ENCODE measurements at regions not wholly inside any gene's neighbourhood (a gene's known extent, or its start where the extent isn't known, plus 50 kb on each side); places are given as distances from the start of the nearest gene placed in this dataset.

DNA sequence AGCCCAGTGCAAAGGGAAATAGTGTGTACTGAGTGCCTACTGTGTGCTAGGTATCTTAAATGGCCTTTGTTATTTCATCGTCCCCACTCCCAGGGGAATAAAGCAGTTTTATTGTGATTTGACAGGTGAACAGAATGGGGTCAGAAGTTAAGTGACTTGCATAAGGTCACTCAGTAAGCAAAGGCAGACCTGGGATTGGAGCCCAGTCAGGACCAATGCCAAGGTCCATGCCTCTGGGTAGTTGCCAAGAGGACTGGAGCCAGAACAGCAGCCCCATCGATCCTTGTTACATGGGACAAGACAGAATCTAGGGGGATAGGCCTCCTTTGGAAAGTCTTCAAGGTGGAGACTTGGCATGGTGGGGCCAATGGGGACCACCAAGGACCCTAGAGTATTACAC lies 227.4 kb upstream of the PWP1 start:
- TF ChIP-seq, protein P1, sequence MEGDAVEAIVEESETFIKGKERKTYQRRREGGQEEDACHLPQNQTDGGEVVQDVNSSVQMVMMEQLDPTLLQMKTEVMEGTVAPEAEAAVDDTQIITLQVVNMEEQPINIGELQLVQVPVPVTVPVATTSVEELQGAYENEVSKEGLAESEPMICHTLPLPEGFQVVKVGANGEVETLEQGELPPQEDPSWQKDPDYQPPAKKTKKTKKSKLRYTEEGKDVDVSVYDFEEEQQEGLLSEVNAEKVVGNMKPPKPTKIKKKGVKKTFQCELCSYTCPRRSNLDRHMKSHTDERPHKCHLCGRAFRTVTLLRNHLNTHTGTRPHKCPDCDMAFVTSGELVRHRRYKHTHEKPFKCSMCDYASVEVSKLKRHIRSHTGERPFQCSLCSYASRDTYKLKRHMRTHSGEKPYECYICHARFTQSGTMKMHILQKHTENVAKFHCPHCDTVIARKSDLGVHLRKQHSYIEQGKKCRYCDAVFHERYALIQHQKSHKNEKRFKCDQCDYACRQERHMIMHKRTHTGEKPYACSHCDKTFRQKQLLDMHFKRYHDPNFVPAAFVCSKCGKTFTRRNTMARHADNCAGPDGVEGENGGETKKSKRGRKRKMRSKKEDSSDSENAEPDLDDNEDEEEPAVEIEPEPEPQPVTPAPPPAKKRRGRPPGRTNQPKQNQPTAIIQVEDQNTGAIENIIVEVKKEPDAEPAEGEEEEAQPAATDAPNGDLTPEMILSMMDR (IDR thresholded peaks at IDR 0.05) = no peak

- TF ChIP-seq, protein P1 (IDR thresholded peaks at IDR 0.05) = no peak
Observed at GRCh38 chr12:107458990-107459389, 226.6 kb upstream of the PWP1 start.

GRCh38 chr12:107459641-107460040 lies 226.0 kb upstream of the PWP1 start:
- TF ChIP-seq, protein P1 (IDR thresholded peaks at IDR 0.05) = no peak

DNA sequence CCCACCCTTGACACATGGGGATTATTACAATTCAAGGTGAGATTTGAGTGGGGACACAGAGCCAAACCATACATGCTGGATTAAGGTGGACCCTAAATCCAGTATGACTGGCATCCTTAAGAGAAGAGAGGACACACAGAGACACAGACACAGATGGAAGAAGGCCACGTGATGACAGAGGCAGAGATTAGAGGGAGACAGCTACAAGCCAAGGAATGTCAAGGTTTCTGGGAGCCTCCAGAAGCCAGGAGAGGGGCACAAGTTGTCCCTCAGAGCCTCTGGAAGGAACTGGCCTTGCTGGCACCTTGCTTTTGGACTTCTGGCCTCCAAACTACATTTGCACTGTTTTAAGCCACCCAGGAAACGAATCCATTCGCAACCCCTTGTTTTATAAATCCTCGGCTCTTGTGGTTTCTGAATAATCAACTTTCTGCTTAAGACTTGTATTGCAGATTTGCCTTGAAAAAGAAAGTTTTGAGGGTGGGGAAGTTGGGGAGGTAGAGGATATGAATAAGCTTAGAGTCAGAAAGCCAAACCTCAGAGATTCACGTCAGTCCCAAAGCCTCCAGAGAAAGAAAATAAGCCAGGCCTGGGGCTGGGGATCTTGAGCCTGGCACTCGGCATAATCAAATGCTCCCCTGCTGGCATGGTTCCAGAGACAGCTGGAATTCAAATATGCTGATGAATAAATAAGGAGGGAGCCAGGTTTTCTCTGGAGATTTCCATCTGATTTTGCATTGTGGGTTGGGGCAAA lies 224.2 kb upstream of the PWP1 start:
- TF ChIP-seq, protein P1 (IDR thresholded peaks at IDR 0.05) = no peak

GRCh38 chr12:107462428-107463332 lies 222.9 kb upstream of the PWP1 start:
- TF ChIP-seq, protein P1 (IDR thresholded peaks at IDR 0.05) = no peak

DNA sequence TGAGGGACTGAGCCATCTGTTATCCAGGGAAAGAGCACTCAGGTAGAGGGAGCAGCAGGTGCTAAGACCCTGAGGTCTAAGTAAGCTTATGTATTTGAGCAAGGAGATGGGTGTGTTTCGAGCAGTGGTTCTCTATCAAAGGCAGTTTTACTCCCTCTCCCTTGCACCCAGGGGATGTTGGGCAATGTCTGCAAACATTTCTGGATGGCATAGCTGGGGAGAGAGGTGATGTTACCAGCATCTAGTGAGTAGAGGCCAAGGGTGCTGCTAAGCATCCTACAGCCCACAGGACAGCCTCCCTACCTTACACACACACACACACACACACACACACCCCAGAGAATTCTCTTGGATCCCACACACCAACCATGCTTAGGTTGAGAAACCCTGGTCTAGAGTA lies 221.0 kb upstream of the PWP1 start:
- TF ChIP-seq, protein P1 (IDR thresholded peaks at IDR 0.05) = no peak

GRCh38 chr12:107465625-107466024 lies 220.0 kb upstream of the PWP1 start:
- TF ChIP-seq, protein P1 (IDR thresholded peaks at IDR 0.05) = no peak

Data from LNCAP (cell line).